Gastrocnemius medialis (tissue), 4 donors: ENCODE measurements at regions not wholly inside any gene's neighbourhood (a gene's known extent, or its start where the extent isn't known, plus 50 kb on each side); places are given as distances from the start of the nearest gene placed in this dataset.
"Not testable (repeated sequence)": the region's sequence is repeated elsewhere in the genome, so short reads cannot be mapped to it uniquely, and the experiment has no call there.

Experiments
- ATAC-seq, 2 donors: fragments of 150-250 bp; one replicate each; pipeline ENCODE4 v1.9.1; 2016
- DNase-seq, 2 donors: peaks; one replicate each; pipeline ENCODE4 v3.0.0-alpha.2; 2019
- H3K27ac ChIP-seq, 4 donors: fragments of 200-600 bp; sonication (generic); 1 replicate in 1 of 4; 2 replicates in 3 of 4; pipeline ENCODE4 v1.5.1; 2016 to 2018; ENCODE audit warnings: mild to moderate bottlenecking in 2 of 4, moderate library complexity in 1 of 4
- H3K27me3 ChIP-seq, 3 donors: fragments of 200-600 bp; sonication (generic) in 2 of 3; 1 replicate in 1 of 3; 2 replicates in 2 of 3; pipeline versions ENCODE4 v1.5.1 to v1.6.0; 2016 to 2019; ENCODE audit warnings: mild to moderate bottlenecking in 1 of 3, moderate library complexity in 1 of 3
- H3K36me3 ChIP-seq, 2 donors: fragments of 200-600 bp; sonication (generic) in 1 of 2; one replicate each; pipeline ENCODE4 v1.5.1; 2017 to 2018
- H3K4me1 ChIP-seq, 2 donors: fragments of 200-600 bp; sonication (generic) in 1 of 2; one replicate each; pipeline ENCODE4 v1.5.1; 2016 to 2017; ENCODE audit warnings: mild to moderate bottlenecking in 2 of 2
- H3K4me3 ChIP-seq, 4 donors: fragments of 200-600 bp; sonication (generic) in 3 of 4; 1 replicate in 1 of 4; 2 replicates in 3 of 4; pipeline ENCODE4 v1.5.1; 2016 to 2019; ENCODE audit warnings: mild to moderate bottlenecking in 2 of 4
- H3K9me3 ChIP-seq, 3 donors: fragments of 200-600 bp; sonication (generic) in 2 of 3; 1 replicate in 1 of 3; 2 replicates in 2 of 3; pipeline ENCODE4 v1.5.1; 2016 to 2019
- POLR2A ChIP-seq, 2 donors: fragments of 450-650 bp; IDR thresholded peaks; one replicate each; pipeline ENCODE4 v1.6.1; 2017; ENCODE audit warnings: antibody characterized with exemption in 2 of 2, mild to moderate bottlenecking in 2 of 2, moderate library complexity in 2 of 2
- in situ Hi-C, 4 donors: fragments of 200-750 bp; cut with MboI; loops; one replicate each; pipeline versions ENCODE4 v1.15.0 to v1.8.0; 2017; ENCODE audit warnings: low sequenced_read_pairs in 4 of 4
- intact Hi-C: fragments of 100-400 bp; cut with DNase I; formaldehyde crosslinking; loops from one replicate; pipeline ENCODE4 v1.15.1; 2023; ENCODE audit warnings: low total_unique reads
- TF ChIP-seq, protein P1 (sequence below), 5 experiments: fragments of 450-650 bp in 3 of 5; fragments of 200-600 bp in 2 of 5; sonication (generic) in 2 of 5; IDR thresholded peaks in 4 of 5; conservative IDR thresholded peaks in 1 of 5; 1 replicate in 4 of 5; 2 replicates in 1 of 5; pipeline ENCODE4 v1.5.1; 2016 to 2019; ENCODE audit warnings: antibody characterized with exemption in 5 of 5, mild to moderate bottlenecking in 3 of 5, moderate library complexity in 3 of 5

DNA sequence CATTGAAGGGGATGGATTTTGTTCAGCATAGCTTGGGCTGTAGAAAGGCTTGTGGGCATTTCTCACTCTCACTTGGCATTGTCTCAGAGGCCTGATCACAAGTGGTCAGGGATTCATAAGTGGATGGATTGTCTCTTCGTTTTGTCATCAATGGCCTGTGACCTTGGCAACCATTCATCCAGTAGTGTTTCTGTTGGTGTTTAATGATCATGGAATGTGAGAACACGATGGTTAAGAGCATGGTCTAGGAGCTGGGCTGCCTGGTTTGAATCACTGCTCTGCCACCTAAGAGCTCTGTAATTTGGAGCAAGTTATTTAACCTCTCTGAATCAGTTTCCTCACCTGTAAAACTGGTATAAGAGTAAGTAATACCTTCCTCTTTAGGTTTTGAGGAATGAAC lies 430.1 kb upstream of the MEF2C start:
- DNase-seq (no peak), ATAC-seq (no peak)
- H3K27me3 ChIP-seq = no peaks in the 10 kb centered on the region
- peaks cover 13 to 18% of the 10 kb centered on the region in 2 donors for H3K4me1 ChIP-seq
- no peak overlapping the region for H3K4me3 ChIP-seq
- peak overlapping the region in 1 of 4 donors; percentile 29 for H3K27ac ChIP-seq
- TF ChIP-seq, protein P1, sequence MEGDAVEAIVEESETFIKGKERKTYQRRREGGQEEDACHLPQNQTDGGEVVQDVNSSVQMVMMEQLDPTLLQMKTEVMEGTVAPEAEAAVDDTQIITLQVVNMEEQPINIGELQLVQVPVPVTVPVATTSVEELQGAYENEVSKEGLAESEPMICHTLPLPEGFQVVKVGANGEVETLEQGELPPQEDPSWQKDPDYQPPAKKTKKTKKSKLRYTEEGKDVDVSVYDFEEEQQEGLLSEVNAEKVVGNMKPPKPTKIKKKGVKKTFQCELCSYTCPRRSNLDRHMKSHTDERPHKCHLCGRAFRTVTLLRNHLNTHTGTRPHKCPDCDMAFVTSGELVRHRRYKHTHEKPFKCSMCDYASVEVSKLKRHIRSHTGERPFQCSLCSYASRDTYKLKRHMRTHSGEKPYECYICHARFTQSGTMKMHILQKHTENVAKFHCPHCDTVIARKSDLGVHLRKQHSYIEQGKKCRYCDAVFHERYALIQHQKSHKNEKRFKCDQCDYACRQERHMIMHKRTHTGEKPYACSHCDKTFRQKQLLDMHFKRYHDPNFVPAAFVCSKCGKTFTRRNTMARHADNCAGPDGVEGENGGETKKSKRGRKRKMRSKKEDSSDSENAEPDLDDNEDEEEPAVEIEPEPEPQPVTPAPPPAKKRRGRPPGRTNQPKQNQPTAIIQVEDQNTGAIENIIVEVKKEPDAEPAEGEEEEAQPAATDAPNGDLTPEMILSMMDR (IDR thresholded peaks at IDR 0.05 in 4 of 5, conservative IDR thresholded peaks at IDR 0.05 in 1 of 5) = no peak
- no peak for TF ChIP-seq POLR2A (IDR thresholded peaks at IDR 0.05)
- no peaks in the 10 kb centered on the region for H3K9me3 ChIP-seq
- intact Hi-C loops = no loop called here
- in situ Hi-C loops = no loop called here
- no peaks in the 10 kb centered on the region for H3K36me3 ChIP-seq

DNA sequence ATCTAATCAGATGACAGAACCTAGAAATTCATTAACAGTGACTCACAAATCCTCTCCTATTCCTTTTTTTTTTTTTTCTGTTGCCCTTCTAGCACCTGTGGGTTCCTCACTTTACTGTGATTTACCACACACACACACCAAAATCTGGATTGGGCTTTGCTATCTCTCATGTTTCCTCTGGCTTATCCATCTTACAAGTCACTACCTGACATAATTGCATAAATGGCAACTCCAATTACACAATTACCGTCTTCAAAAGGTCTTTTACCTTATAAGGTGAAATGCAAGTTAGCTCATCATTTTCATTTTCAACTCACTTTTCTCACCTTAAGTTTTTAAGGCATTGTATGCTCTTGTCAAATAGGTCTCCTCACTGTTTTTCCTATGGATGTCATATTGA lies 426.3 kb upstream of the MEF2C start:
- H3K36me3 ChIP-seq = no peaks in the 10 kb centered on the region
- intact Hi-C loops = no loop called here
- H3K4me3 ChIP-seq = no peak overlapping the region
- H3K27me3 ChIP-seq = no peaks in the 10 kb centered on the region
- no peak overlapping the region for H3K27ac ChIP-seq
- H3K9me3 ChIP-seq = no peaks in the 10 kb centered on the region
- ATAC-seq = no peak
- TF ChIP-seq, protein P1 (IDR thresholded peaks at IDR 0.05 in 4 of 5, conservative IDR thresholded peaks at IDR 0.05 in 1 of 5) = no peak
- TF ChIP-seq POLR2A (IDR thresholded peaks at IDR 0.05) = no peak
- H3K4me1 ChIP-seq = peaks cover 6 to 11% of the 10 kb centered on the region in 2 donors
- in situ Hi-C loops = no loop called here
- DNase-seq = no peak

DNA sequence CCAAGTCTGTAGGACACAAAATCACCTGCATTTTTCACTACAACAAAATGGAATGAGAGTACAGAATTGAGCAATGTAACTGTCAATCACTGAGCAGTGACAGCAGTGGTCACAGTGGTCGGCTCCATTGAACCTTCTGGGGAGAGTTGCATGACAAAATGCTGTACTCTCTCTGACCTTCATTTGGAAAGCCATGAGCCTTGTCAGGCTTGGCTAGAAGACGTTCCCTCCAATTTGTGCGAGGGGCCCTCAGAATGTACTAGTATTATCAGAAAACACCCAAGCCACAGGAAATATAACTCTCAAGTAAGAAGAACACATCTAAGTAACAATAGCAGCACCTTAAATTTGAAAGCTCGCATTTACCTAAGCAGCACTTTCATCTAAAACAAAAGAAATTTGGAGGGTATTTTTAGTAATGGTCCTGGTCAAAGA lies 425.6 kb upstream of the MEF2C start:
- DNase-seq = no peak
- Histone ChIP-seq H3K9me3 (no peaks in the 10 kb centered on the region), H3K36me3 (no peaks in the 10 kb centered on the region), H3K4me1 (peaks cover 0 to 4% of the 10 kb centered on the region in 2 donors), H3K27me3 (no peaks in the 10 kb centered on the region), H3K4me3 (no peak overlapping the region), H3K27ac (no peak overlapping the region)
- no peak for TF ChIP-seq POLR2A (IDR thresholded peaks at IDR 0.05)
- TF ChIP-seq, protein P1 (IDR thresholded peaks at IDR 0.05 in 4 of 5, conservative IDR thresholded peaks at IDR 0.05 in 1 of 5) = no peak
- in situ Hi-C loops = no loop called here
- intact Hi-C loops = no loop called here
- ATAC-seq = no peak

DNA sequence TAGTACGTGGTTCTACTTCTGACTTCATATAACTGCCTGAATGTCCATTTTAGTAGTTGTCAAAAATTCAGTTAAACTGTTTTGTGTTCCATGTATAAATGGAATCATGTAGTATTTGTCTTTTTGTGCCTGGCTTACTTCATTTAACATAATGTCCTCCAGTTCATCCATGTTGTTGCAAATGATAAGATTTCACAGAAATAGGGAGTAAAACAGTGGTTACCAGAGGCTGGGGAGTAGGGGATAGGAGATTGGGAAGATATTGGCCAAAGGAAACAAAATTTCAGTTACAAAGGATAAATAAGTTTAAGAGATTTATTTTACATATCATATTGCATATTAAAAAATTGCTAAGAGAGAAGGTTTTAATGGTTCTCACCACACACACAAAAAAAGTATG lies 425.0 kb upstream of the MEF2C start:
- no peak for DNase-seq
- Histone ChIP-seq H3K4me3 (no peak overlapping the region), H3K27ac (no peak overlapping the region), H3K4me1 (no peaks in the 10 kb centered on the region), H3K36me3 (no peaks in the 10 kb centered on the region), H3K9me3 (no peaks in the 10 kb centered on the region), H3K27me3 (no peaks in the 10 kb centered on the region)
- in situ Hi-C loops (no loop called here), intact Hi-C loops (no loop called here)
- no peak for ATAC-seq
- TF ChIP-seq POLR2A (IDR thresholded peaks at IDR 0.05) = no peak
- TF ChIP-seq, protein P1 (IDR thresholded peaks at IDR 0.05 in 4 of 5, conservative IDR thresholded peaks at IDR 0.05 in 1 of 5) = no peak

DNA sequence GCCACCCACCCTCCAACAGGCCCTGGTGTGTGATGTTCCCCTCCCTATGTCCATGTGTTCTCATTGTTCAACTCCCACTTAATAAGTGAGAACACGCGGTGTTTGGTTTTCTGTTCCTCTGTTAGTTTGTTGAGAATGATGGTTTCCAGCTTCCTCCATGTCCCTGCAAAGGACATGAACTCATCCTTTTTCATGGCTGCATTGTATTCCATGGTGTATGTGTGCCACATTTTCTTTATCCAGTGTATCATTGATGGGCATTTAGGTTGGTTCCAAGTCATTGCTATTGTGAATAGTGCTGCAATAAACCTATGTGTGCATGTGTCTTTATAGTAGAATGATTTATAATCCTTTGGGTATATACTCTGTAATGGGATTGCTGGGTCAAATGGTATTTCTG lies 424.2 kb upstream of the MEF2C start:
- H3K27ac ChIP-seq, H3K9me3 ChIP-seq, DNase-seq, H3K4me1 ChIP-seq, H3K36me3 ChIP-seq, H3K27me3 ChIP-seq, in situ Hi-C loops, intact Hi-C loops, H3K4me3 ChIP-seq, ATAC-seq: not testable (repeated sequence)
